Hepatocyte (in vitro differentiated cells): ENCODE measurements at regions not wholly inside any gene's neighbourhood (a gene's known extent, or its start where the extent isn't known, plus 50 kb on each side); places are given as distances from the start of the nearest gene placed in this dataset.

ENCODE experiments used
- EZH2 ChIP-seq: fragments of 200-600 bp; sonication (generic); IDR thresholded peaks from 2 replicates; pipeline ENCODE4 v1.6.1; 2016; ENCODE audit warnings: antibody characterized with exemption, mild to moderate bottlenecking, borderline replicate concordance
- TF ChIP-seq, protein P1 (sequence below): fragments of 200-600 bp; sonication (generic); IDR thresholded peaks from 2 replicates; pipeline ENCODE4 v1.5.1; 2016; ENCODE audit warnings: antibody characterized with exemption, mild to moderate bottlenecking; ENCODE audit not compliant: poor library complexity

- TF ChIP-seq, protein P1, sequence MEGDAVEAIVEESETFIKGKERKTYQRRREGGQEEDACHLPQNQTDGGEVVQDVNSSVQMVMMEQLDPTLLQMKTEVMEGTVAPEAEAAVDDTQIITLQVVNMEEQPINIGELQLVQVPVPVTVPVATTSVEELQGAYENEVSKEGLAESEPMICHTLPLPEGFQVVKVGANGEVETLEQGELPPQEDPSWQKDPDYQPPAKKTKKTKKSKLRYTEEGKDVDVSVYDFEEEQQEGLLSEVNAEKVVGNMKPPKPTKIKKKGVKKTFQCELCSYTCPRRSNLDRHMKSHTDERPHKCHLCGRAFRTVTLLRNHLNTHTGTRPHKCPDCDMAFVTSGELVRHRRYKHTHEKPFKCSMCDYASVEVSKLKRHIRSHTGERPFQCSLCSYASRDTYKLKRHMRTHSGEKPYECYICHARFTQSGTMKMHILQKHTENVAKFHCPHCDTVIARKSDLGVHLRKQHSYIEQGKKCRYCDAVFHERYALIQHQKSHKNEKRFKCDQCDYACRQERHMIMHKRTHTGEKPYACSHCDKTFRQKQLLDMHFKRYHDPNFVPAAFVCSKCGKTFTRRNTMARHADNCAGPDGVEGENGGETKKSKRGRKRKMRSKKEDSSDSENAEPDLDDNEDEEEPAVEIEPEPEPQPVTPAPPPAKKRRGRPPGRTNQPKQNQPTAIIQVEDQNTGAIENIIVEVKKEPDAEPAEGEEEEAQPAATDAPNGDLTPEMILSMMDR: no peak
- no peak for TF ChIP-seq EZH2
These were observed 56.3 kb upstream of the SOX6 start for GRCh38 chr11:16412525-16413172.
